ENCODE measurements at regions not wholly inside any gene's neighbourhood (a gene's known extent, or its start where the extent isn't known, plus 50 kb on each side); places are given as distances from the start of the nearest gene placed in this dataset.

DNA sequence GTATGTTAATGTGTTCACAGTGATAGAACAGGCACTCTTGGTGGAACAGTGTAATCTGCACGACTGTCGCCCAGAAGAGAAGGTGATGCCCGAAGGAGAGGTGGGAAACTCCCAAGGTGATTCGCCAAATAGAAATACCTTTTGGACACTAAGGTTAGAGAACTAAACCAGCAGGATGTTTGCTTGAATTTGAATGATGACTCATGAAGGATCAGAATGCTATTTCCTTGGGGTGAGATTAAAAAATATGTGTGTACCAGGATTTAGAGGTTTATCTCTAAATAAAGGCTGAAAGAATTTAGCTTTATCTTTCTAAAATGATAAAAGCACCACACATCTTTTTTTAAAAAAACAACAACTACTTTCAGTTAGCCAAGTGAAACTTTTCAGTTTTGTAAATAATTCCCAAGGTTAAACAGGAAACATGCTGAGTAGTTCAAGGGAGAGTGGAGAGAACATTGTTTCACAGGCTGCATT is 297.4 kb upstream of the TAS2R1 start:
- TF ChIP-seq CTCF (IDR thresholded peaks at IDR 0.05; ENCODE audit: control extremely low read depth in 1 of 3, insufficient read depth in 1 of 3, low read depth in 1 of 3, low read length in 3 of 3) (no peak), ATF3 (IDR thresholded peaks at IDR 0.05; ENCODE audit: insufficient read depth, low read depth, low read length) (no peak), YY1 (IDR thresholded peaks at IDR 0.05; ENCODE audit: low read depth, low read length) (no peak), EZH2 (IDR thresholded peaks at IDR 0.05; ENCODE audit: low read depth, low read length, severe bottlenecking) (no peak), JUN (IDR thresholded peaks at IDR 0.05; ENCODE audit: low read depth, low read length) (no peak), RXRA (IDR thresholded peaks at IDR 0.05; ENCODE audit: insufficient read depth, low read depth, low read length) (no peak), CEBPB (IDR thresholded peaks at IDR 0.05; ENCODE audit: low read depth, low read length) (no peak), POLR2A (IDR thresholded peaks at IDR 0.05; ENCODE audit: control extremely low read depth in 1 of 2, low read depth in 2 of 2, low read length in 2 of 2) (no peak), POLR2AphosphoS5 (IDR thresholded peaks at IDR 0.05; ENCODE audit: low read depth, low read length) (no peak), ZNF274 (IDR thresholded peaks at IDR 0.05; ENCODE audit: borderline replicate concordance, extremely low read depth, low read length) (no peak), SP4 (IDR thresholded peaks at IDR 0.05; ENCODE audit: low read length) (no peak)
